HuH-7 (cell line): ENCODE measurements at regions not wholly inside any gene's neighbourhood (a gene's known extent, or its start where the extent isn't known, plus 50 kb on each side); places are given as distances from the start of the nearest gene placed in this dataset.
"Not testable (repeated sequence)": the region's sequence is repeated elsewhere in the genome, so short reads cannot be mapped to it uniquely, and the experiment has no call there.

ENCODE experiments used
- DNase-seq: peaks from one replicate; pipeline ENCODE4 v3.0.0; 2011; ENCODE audit warnings: low spot score

GRCh38 chr9:82382887-82383616 lies 394.5 kb downstream of the SPATA31D1 start:
- DNase-seq = no peak

- DNase-seq = no peak
Measured at GRCh38 chr9:82385633-82386032, 397.1 kb downstream of the SPATA31D1 start.

DNA sequence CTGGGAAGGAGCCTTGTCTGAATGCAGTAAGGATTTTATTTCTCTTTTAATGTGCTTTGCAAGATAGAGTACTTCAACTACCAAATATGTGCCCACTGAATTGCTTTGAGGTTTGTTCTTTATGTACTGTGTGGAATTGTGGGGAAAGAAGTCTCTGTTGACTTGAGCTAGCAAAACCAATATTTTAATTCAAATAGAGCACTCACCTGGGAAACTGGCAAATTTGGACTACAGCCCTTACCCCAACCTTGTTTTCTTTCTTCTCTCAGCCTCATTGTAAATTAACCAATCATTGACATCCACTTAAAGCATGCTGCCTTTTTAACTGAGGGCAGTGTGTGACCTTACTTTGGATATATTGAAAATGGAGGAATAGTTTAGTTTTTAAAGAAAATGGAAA lies 409.0 kb downstream of the SPATA31D1 start:
- no peak for DNase-seq

GRCh38 chr9:82404196-82404870 lies 415.8 kb downstream of the SPATA31D1 start:
- no peak for DNase-seq

- DNase-seq = no peak
Measured at GRCh38 chr9:82404881-82405280, 416.3 kb downstream of the SPATA31D1 start.

GRCh38 chr9:82406456-82407085 lies 418.0 kb downstream of the SPATA31D1 start:
- DNase-seq = no peak

DNA sequence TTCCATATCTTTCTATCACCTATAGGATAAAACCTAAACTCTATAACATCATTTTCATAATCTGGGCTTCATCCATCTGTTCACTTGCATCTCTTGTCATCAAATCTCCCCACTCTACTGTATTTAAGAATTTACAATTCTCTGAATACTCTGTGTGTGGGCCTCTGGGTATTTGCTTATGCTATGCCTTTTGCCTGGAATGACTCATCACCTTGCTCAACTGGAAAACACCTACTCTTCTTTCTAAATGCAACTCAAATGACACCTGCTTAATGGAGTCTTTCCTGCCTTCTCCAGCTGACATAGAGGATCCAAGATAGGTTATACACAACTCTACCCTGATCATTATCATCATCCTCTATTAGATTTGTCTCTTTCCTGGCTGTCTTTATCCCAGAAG lies 421.7 kb downstream of the SPATA31D1 start:
- DNase-seq = no peak

DNA sequence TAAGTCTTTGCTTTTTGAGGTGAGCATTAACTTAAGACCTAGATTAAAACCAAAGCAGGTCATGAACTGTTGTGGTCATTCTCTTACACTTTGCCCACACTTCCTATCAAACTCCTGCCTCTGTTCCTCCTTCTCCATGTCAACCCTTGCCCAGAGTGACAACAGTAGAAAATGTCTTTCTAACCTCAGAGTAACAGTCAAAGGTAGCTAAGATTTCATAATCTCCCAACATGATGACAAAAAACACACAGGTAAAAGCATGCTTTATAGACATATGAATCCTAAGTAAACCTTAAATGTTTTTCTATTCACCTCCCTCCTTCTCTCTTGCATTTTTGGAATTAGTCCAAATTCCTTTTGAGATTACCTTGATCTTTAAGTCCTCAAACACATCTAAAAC lies 422.3 kb downstream of the SPATA31D1 start:
- no peak for DNase-seq

DNA sequence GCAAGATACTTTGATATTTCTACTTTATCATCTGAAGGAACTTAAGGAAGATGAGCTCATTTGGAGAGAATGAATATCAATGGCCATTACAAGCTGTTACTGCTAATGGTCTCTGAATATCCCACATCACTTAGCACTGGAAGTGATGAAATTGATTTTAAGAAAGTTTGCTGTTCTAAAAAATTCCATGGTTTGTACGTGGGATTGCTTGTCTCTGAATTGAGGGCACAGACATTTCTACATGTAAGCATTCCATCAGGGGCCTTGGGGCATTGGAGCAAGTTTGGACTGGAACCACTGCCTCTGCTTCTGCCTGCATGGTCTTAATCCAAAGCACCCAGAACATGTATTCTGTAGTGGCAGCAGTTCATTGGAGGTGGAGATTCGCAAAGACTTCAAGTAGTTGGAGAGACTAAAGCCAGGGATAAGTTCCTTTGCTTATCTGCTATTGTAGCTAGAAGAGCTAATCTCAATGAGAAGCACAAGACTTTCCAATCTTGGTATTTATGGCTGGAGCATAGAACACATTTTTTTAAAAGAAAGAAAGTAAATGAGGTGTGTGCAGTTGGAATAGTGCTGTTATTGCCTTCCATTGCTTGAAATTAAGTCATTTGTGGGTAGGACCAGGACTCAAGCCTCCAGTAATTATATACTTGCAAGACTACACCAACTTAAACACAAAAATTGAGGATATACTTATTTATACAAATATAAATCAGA lies 424.2 kb downstream of the SPATA31D1 start:
- no peak for DNase-seq

- no peak for DNase-seq
Measured at GRCh38 chr9:82417501-82417900, 428.9 kb downstream of the SPATA31D1 start.

DNA sequence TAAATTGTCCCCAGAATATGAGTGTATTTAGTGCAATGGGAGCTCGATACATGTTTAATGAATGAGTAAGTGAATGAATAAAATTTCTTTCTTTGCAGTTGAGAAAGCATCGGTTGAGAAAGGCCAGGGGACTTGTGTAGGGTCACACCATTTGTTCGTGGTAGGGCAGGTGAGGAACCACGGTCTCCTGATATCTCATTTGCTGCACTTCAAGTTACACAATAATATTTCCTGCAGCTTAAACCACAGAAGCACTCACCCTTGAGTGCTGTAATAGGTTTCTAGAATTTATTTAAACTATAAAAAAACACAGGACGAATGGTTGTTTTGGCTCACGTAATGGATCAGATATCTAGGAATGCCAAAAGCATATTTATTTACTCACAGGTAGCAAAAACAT lies 429.8 kb downstream of the SPATA31D1 start:
- no peak for DNase-seq

- DNase-seq = no peak
Measured at GRCh38 chr9:82419696-82420486, 431.3 kb downstream of the SPATA31D1 start.

DNA sequence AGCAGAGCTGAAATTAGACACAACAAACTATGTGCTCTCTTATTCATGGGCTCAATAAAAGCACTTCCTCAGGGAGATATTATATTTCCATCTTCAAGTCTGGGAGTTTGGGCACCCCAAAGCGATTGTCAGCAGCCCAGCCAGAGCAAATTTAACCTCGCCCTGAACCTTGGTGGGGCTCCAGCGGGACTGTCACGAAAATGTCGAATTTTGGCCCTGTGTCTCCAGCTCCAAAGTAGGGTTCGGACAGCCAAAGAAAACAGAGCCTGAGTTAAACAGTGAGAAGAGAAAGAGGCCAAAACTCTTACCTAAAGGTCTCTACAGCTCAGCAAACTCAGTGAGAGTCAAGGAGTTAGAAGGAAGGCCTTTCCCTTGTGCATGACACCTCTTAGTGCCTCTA lies 432.9 kb downstream of the SPATA31D1 start:
- DNase-seq = no peak

DNA sequence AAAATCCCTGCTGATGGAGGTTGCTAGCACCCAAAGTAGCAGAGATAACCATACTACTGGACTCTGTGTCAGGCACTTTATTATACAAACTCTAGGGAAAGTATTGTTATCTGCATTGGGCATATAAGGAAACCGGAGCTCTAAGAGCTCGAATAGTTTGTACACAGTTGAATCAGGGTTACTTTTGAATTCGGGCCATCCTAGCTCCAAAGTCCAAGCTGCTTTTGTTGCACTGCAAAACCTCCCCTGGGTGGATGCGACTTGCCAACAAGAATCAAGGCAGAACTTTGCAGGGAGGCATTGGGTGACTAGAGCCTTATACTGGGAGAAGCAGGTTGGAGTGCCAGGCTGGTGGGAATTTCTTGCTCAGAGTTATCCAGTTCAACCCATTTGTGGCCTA lies 435.1 kb downstream of the SPATA31D1 start:
- no peak for DNase-seq

DNA sequence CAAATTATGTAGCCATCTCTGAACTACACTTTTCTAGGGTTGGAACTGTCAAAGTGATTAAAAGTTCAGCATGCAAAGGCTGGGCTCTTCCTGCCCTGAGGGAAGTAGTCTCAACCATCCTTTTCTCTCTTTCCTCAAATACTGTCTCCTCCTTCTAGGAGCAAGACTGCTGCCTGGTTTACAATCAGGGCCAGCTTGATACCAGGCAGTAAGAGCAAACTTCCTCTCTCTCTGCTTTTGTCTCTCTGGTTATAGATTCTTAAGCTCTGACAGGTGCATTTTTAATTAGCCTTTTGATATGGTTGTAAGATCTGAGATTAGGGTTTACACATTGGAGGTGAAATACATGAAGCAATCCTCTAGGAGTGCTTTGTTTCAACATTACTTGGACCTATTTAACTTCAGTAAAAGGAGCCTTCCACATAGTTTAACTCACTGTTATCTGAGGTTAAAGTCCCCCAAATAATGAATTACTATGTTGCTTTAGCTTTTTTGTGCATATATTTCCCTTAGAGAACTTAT lies 436.1 kb downstream of the SPATA31D1 start:
- DNase-seq = no peak

GRCh38 chr9:82431121-82431520 lies 442.5 kb downstream of the SPATA31D1 start:
- no peak for DNase-seq

DNA sequence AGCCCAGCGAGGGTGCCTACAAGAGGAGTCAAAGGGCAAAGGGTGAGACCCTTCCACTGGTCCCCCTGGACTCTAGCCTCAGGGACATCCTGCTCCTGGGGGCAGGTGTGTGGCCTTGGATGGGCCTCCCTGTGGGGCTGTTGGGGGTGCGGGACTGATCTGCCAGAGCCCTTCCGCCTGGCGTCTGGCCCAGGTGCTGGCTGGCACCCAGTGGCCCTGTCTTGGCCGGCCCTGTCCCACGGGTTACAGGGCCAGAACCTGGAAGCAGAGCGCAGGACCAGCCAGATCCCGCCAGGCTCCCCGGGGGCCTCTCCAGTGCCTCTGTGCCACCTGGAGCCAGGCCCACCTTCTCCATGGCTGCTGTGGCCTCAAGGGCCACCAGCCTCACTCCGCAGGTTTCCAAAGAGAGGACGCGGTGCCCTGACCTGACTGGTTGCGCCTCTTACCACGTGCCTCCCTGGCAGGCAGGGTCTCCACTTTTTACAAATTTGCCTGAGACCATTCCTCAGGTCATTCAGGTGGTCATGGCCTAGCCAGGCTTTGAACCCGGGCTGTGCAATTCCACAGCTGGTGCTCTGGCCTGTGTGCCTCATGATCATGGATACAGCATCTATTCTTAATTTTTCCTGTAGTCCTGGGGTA lies 444.8 kb downstream of the SPATA31D1 start:
- not testable (repeated sequence) for DNase-seq

DNA sequence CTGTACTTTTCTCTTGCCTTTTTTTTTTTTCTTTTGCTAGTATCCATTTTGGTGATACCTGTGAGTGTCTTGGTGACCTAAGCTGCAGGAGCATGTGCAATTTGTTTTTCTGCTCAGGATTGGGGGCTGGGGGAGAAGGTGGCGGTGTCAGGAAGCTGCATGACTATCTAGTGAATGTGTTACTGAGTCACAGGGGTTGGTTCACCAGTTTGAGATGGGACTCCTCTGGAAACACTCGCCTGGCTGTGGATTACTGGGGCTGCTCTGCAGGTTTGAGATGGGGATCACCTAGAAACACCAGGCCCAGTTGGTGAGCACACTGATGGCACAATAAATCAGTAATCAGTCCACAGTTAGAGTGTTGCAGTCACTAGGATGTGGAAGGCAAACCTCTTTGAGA lies 447.9 kb downstream of the SPATA31D1 start:
- DNase-seq = no peak

- not testable (repeated sequence) for DNase-seq
Measured at GRCh38 chr9:82437183-82437582, 448.6 kb downstream of the SPATA31D1 start.

DNA sequence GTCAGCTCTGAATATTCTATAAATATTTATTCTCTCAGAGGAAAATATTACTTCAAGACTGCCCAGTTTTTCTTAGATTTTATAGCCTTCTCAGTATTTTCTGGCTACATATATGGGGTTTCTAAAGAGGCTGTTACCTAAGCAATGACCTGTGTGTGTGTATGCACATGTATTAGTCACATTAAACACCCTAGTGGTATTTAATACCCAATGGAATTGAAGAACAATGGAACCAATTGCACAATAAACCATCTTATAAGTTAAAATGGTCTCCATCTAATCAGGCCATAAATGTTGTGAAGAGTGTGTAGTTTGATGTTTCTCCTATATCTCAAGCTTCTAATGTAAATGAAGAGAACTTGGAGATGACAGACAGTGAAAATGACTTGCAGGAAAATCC lies 450.0 kb downstream of the SPATA31D1 start:
- DNase-seq = no peak

DNA sequence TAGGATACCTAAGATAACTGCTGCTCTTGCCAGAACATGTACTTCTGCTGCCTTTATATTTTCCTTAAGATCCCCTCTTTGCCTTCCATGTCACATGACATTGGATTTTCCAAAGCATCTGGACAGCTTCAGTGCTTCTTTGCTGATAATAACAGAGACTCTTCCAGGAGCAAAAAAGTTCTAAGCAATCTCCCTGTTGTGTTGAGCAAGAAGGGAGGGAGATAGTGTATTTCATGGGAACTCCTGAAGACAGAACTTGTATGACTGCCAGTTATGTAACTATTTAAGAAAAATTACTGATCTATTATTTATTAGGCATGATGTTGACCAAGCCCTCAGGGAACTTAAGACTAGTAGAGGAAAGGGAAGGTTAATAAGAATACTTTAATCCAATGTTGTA lies 454.7 kb downstream of the SPATA31D1 start:
- no peak for DNase-seq
